ENCODE measurements at regions not wholly inside any gene's neighbourhood (a gene's known extent, or its start where the extent isn't known, plus 50 kb on each side); places are given as distances from the start of the nearest gene placed in this dataset.
"Not testable (repeated sequence)": the region's sequence is repeated elsewhere in the genome, so short reads cannot be mapped to it uniquely, and the experiment has no call there.

- not testable (repeated sequence) for DNase-seq
These were observed 110.4 kb downstream of the PRKAB2 start for GRCh38 chr1:147061880-147062279.

DNA sequence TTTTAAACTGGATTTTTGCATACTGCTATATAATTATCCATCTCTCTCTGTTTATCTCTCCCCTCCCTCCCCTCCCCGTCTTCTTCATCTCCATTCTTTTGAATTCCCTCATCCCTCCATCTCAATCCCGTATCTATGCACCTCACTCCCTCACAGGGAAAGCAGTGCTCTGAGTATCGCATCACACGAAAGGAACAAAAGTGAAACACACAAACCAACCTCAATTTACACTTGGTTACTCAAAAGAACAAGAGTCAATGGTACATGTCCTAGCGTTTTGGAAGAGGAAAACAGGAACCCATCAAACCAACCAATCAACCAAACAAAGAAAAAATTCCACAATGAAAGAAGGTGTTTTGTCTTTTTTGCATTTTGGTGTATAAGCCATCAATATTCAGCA lies 115.1 kb downstream of the NBPF12 start:
- no peak for DNase-seq

GRCh38 chr1:147052677-147053076 lies 114.6 kb downstream of the NBPF12 start:
- DNase-seq: no peak

DNA sequence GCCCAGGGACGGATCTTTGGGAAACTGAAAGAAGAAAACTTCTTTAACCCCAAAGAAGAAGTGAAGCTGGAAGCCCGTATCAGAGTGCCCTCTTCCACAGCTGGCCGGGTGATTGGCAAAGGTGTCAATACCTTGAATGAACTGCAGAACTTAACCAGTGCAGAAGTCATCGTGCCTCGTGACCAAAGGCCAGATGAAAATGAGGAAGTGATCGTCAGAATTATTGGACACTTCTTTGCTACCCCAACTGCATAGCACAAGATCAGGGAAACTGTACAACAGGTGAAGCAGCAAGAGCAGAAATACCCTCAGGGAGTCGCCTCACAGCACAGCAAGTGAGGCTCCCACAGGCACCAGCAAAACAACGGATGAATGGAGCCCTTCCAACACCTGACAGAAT lies 114.0 kb downstream of the NBPF12 start:
- DNase-seq: no peak

- DNase-seq: no peak
These were observed 113.0 kb downstream of the NBPF12 start for GRCh38 chr1:147051136-147051535.

DNA sequence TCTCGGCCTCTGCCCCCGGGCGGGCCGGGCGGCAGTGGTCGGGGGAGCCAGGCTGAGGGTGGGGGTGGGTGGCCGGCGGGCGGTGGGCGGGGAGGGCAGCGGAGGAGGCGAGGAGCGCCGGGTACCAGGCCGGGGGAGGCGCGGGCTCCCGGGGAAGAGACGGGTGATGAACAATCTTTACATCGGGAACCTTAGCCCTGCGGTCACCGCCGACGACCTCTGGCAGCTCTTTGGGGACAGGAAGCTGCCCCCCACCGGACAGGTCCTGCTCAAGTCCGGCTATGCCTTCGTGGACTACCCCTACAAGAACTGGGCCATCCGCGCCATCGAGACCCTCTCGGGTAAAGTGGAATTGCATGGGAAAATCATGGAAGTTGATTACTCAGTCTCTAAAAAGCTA lies 112.5 kb downstream of the NBPF12 start:
- DNase-seq: no peak

GRCh38 chr1:147046863-147047394 lies 108.8 kb downstream of the NBPF12 start:
- not testable (repeated sequence) for DNase-seq

DNA sequence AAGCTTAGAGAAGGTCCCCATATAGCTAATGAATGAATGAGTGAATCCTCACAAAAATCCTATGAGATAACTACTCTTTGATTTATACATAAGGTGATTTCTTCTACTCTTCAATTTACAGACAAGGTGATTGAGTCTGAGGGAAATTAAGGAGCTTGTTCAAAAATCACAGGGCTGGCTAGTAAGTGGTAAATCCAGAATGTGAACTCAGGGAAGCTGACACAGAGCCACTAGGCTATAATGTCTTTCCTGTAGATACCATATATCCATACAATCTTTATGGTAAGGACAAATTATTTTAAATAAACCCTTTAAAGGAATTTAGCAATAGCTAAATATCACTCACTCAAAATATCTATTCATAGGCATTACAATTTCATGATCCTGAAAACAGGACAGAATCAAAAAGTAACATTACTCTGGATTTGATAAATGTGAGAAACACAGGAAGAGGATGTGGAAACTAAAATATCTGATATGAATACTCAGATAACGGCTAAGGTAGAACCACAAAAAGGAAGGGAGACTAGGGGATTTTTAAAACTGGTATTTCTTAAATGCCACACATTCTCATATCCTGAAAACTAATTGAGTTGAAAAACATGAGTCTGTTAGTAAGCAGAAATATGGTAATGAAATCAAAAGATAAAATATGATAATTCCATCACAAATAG lies 108.2 kb downstream of the NBPF12 start:
- DNase-seq: no peak
